HG03097 (cell line): ENCODE measurements at regions not wholly inside any gene's neighbourhood (a gene's known extent, or its start where the extent isn't known, plus 50 kb on each side); places are given as distances from the start of the nearest gene placed in this dataset.
"Not testable (repeated sequence)": the region's sequence is repeated elsewhere in the genome, so short reads cannot be mapped to it uniquely, and the experiment has no call there.

Source experiments
- ATAC-seq: cut with Tn5 transposase; IDR thresholded peaks from one replicate; pipeline ENCODE4 v1.9.1; 2021; ENCODE audit not compliant: unreplicated experiment, low FRiP score

- no peak for ATAC-seq
Measured at GRCh38 chr10:2895594-2896196, 171.7 kb upstream of the PFKP start.

GRCh38 chr10:2893991-2894390 is 173.4 kb upstream of the PFKP start:
- ATAC-seq: no peak

GRCh38 chr10:2893158-2893845 is 174.0 kb upstream of the PFKP start:
- ATAC-seq: no peak

- ATAC-seq: no peak
Measured at GRCh38 chr10:2891770-2892124, 175.6 kb upstream of the PFKP start.

- no peak for ATAC-seq
Measured at GRCh38 chr10:2891073-2891769, 176.1 kb upstream of the PFKP start.

GRCh38 chr10:2890093-2890492 is 177.3 kb upstream of the PFKP start:
- no peak for ATAC-seq

GRCh38 chr10:2888403-2889004 is 178.8 kb upstream of the PFKP start:
- ATAC-seq: no peak

- no peak for ATAC-seq
Measured at GRCh38 chr10:2887391-2888070, 179.8 kb upstream of the PFKP start.

- no peak for ATAC-seq
Measured at GRCh38 chr10:2886662-2887061, 180.7 kb upstream of the PFKP start.

- ATAC-seq: no peak
Measured at GRCh38 chr10:2885288-2886278, 181.8 kb upstream of the PFKP start.

- ATAC-seq: not testable (repeated sequence)
Measured at GRCh38 chr10:2883983-2884540, 183.3 kb upstream of the PFKP start.

GRCh38 chr10:2883238-2883637 is 184.1 kb upstream of the PFKP start:
- ATAC-seq: no peak

- no peak for ATAC-seq
Measured at GRCh38 chr10:2882628-2883027, 184.7 kb upstream of the PFKP start.

GRCh38 chr10:2881720-2882620 is 185.4 kb upstream of the PFKP start:
- ATAC-seq: no peak

GRCh38 chr10:2880050-2880449 is 187.3 kb upstream of the PFKP start:
- not testable (repeated sequence) for ATAC-seq

- no peak for ATAC-seq
Measured at GRCh38 chr10:2878818-2879217, 188.5 kb upstream of the PFKP start.

- ATAC-seq: no peak
Measured at GRCh38 chr10:2876032-2876431, 191.3 kb upstream of the PFKP start.

GRCh38 chr10:2874963-2875362 is 192.4 kb upstream of the PFKP start:
- ATAC-seq: no peak

GRCh38 chr10:2873769-2874168 is 193.6 kb upstream of the PFKP start:
- ATAC-seq: no peak
